ENCODE measurements at regions not wholly inside any gene's neighbourhood (a gene's known extent, or its start where the extent isn't known, plus 50 kb on each side); places are given as distances from the start of the nearest gene placed in this dataset.

DNA sequence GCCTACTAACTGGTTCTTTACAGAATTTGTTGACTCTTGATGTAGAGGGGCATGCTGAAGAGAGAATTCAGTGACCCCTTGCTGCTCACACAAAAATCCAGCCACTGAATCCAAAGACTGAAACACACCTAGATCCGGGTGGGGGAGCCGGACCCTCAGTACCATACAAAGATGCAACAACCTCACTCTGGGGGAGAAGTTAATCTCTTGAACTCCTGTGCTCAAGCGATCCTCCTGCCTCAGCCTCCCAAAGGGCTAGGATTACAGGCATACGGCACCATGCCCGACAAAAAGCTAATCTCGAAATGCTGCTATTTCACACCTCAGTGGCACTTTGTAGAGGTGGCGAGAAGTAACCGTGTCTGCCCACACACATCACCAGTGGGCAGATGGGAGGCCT is 88.8 kb upstream of the HELT start:
- Histone ChIP-seq H3K27ac (replicated peaks; ENCODE audit: low read length) (no peak overlapping the region), H3K4me1 (ENCODE audit: control insufficient read depth in 2 of 2, insufficient read depth in 1 of 2, low read depth in 1 of 2, low read length in 2 of 2) (no peaks in the 10 kb centered on the region), H3K79me1 (ENCODE audit: low read depth, low read length) (no peaks in the 10 kb centered on the region), H2BK12ac (ENCODE audit: low read length) (no peak overlapping the region), H3K27me3 (ENCODE audit: control insufficient read depth in 3 of 3, insufficient read depth in 3 of 3, low read depth in 1 of 3, low read length in 3 of 3) (peaks cover 0 to under 1% (median 0%) of the 10 kb centered on the region in 3 experiments), H3K36me3 (replicated peaks in 1 of 2; ENCODE audit: control insufficient read depth in 2 of 2, insufficient read depth in 2 of 2, low read length in 2 of 2) (no peaks in the 10 kb centered on the region), H4K91ac (ENCODE audit: low read depth, low read length, poor library complexity) (no peak overlapping the region), H2BK120ac (ENCODE audit: low read depth, low read length) (no peak overlapping the region), H3K23ac (ENCODE audit: low read depth, low read length, poor library complexity) (no peak overlapping the region), H4K8ac (ENCODE audit: low read depth, low read length) (no peak overlapping the region), H3K9me3 (replicated peaks in 1 of 2; ENCODE audit: control insufficient read depth in 2 of 2, insufficient read depth in 1 of 2, low read depth in 1 of 2, low read length in 2 of 2) (no peaks in the 10 kb centered on the region), H2AFZ (ENCODE audit: low read length) (no peak overlapping the region), H3K14ac (ENCODE audit: low read length) (no peak overlapping the region), H3K18ac (ENCODE audit: low read length) (no peak overlapping the region), H2BK15ac (ENCODE audit: low read length) (no peak overlapping the region), H2AK5ac (ENCODE audit: low read depth, low read length) (no peak overlapping the region), H3K4me3 (ENCODE audit: low read length in 2 of 2) (no peak overlapping the region), H2BK5ac (ENCODE audit: low read length) (no peak overlapping the region), H3K9ac (ENCODE audit: low read depth, low read length, poor library complexity) (no peak overlapping the region), H3K4me2 (ENCODE audit: insufficient read depth, low read length, poor library complexity, severe bottlenecking) (no peak overlapping the region), H3K4ac (ENCODE audit: low read length) (no peak overlapping the region)
- no CpG with 5 or more reads among the region's 8 CpGs for WGBS, 2 donors (ENCODE audit: extremely low coverage in 2 of 2, insufficient read length in 2 of 2, insufficient replicate concordance in 1 of 2)
- no peak for DNase-seq (ENCODE audit: low spot score)

DNA sequence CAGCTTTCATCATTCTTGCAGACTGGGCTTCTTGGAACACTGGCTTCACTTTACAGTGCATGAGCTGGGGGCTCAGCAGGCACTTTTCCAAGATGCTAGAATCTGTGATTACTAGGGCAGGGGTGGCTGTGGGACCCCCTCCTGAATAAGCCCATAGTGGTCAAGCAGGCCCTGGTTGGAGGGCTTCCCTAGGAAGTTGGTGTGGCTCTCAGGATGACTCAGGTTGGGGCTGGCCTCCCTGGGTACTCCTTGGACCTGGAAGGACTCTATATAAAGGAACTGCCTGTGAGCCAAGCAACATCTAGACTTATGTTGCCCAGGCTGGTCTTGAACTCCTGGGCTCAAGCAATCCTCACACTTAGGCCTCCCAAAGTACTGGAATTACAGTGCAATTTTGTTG is 88.3 kb upstream of the HELT start:
- Histone ChIP-seq H2BK15ac (ENCODE audit: low read length) (no peak overlapping the region), H3K36me3 (replicated peaks in 1 of 2; ENCODE audit: control insufficient read depth in 2 of 2, insufficient read depth in 2 of 2, low read length in 2 of 2) (no peaks in the 10 kb centered on the region), H3K27me3 (ENCODE audit: control insufficient read depth in 3 of 3, insufficient read depth in 3 of 3, low read depth in 1 of 3, low read length in 3 of 3) (peaks cover 0 to 3% (median 0%) of the 10 kb centered on the region in 3 experiments), H3K4ac (ENCODE audit: low read length) (no peak overlapping the region), H2BK5ac (ENCODE audit: low read length) (no peak overlapping the region), H3K23ac (ENCODE audit: low read depth, low read length, poor library complexity) (no peak overlapping the region), H3K4me1 (ENCODE audit: control insufficient read depth in 2 of 2, insufficient read depth in 1 of 2, low read depth in 1 of 2, low read length in 2 of 2) (no peaks in the 10 kb centered on the region), H2AFZ (ENCODE audit: low read length) (no peak overlapping the region), H3K4me2 (ENCODE audit: insufficient read depth, low read length, poor library complexity, severe bottlenecking) (no peak overlapping the region), H3K9ac (ENCODE audit: low read depth, low read length, poor library complexity) (no peak overlapping the region), H2BK12ac (ENCODE audit: low read length) (no peak overlapping the region), H4K8ac (ENCODE audit: low read depth, low read length) (no peak overlapping the region), H3K4me3 (ENCODE audit: low read length in 2 of 2) (no peak overlapping the region), H2BK120ac (ENCODE audit: low read depth, low read length) (no peak overlapping the region), H3K27ac (replicated peaks; ENCODE audit: low read length) (no peak overlapping the region), H3K79me1 (ENCODE audit: low read depth, low read length) (no peaks in the 10 kb centered on the region), H4K91ac (ENCODE audit: low read depth, low read length, poor library complexity) (no peak overlapping the region), H3K9me3 (replicated peaks in 1 of 2; ENCODE audit: control insufficient read depth in 2 of 2, insufficient read depth in 1 of 2, low read depth in 1 of 2, low read length in 2 of 2) (no peaks in the 10 kb centered on the region), H3K14ac (ENCODE audit: low read length) (no peak overlapping the region), H2AK5ac (ENCODE audit: low read depth, low read length) (no peak overlapping the region), H3K18ac (ENCODE audit: low read length) (no peak overlapping the region)
- DNase-seq (ENCODE audit: low spot score), result no peak

DNA sequence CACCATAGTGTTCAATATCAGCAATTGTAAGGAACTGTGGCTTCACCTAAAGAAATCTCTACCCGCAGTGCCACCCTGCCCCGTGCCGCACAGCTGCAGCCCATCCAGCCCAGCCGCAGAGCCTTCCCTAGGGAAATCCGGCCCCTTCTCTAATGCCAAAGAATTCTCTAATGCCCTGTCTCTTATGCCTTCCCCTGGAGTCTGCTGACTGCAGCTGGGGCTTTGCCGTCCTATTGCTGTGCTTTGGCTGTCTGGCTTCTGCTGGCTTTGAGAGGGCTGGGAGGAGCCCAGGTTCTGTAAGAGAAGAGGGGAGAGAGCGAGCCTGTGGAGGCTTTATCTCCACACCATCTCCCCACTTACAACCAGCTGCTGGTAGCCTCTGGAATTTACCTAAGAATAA is 85.9 kb upstream of the HELT start:
- Histone ChIP-seq H3K9me3 (replicated peaks in 1 of 2; ENCODE audit: control insufficient read depth in 2 of 2, insufficient read depth in 1 of 2, low read depth in 1 of 2, low read length in 2 of 2) (no peaks in the 10 kb centered on the region), H3K36me3 (replicated peaks in 1 of 2; ENCODE audit: control insufficient read depth in 2 of 2, insufficient read depth in 2 of 2, low read length in 2 of 2) (no peaks in the 10 kb centered on the region), H3K9ac (ENCODE audit: low read depth, low read length, poor library complexity) (no peak overlapping the region), H2AK5ac (ENCODE audit: low read depth, low read length) (no peak overlapping the region), H3K27ac (replicated peaks; ENCODE audit: low read length) (no peak overlapping the region), H3K79me1 (ENCODE audit: low read depth, low read length) (no peaks in the 10 kb centered on the region), H4K8ac (ENCODE audit: low read depth, low read length) (no peak overlapping the region), H3K4me3 (ENCODE audit: low read length in 2 of 2) (no peak overlapping the region), H3K4me1 (ENCODE audit: control insufficient read depth in 2 of 2, insufficient read depth in 1 of 2, low read depth in 1 of 2, low read length in 2 of 2) (no peaks in the 10 kb centered on the region), H3K4me2 (ENCODE audit: insufficient read depth, low read length, poor library complexity, severe bottlenecking) (no peak overlapping the region), H3K27me3 (ENCODE audit: control insufficient read depth in 3 of 3, insufficient read depth in 3 of 3, low read depth in 1 of 3, low read length in 3 of 3) (peaks cover 0 to 3% (median 0%) of the 10 kb centered on the region in 3 experiments), H4K91ac (ENCODE audit: low read depth, low read length, poor library complexity) (no peak overlapping the region), H2BK120ac (ENCODE audit: low read depth, low read length) (no peak overlapping the region), H3K4ac (ENCODE audit: low read length) (no peak overlapping the region), H3K14ac (ENCODE audit: low read length) (no peak overlapping the region), H2BK15ac (ENCODE audit: low read length) (no peak overlapping the region), H2BK5ac (ENCODE audit: low read length) (no peak overlapping the region), H2BK12ac (ENCODE audit: low read length) (no peak overlapping the region), H3K18ac (ENCODE audit: low read length) (no peak overlapping the region), H3K23ac (ENCODE audit: low read depth, low read length, poor library complexity) (no peak overlapping the region), H2AFZ (ENCODE audit: low read length) (no peak overlapping the region)
- no peak for DNase-seq (ENCODE audit: low spot score)
- no CpG with 5 or more reads among the region's 7 CpGs for WGBS, 2 donors (ENCODE audit: extremely low coverage in 2 of 2, insufficient read length in 2 of 2, insufficient replicate concordance in 1 of 2)

GRCh38 chr4:184933311-184933710 is 85.0 kb upstream of the HELT start:
- H3K79me1 ChIP-seq (ENCODE audit: low read depth, low read length), result no peaks in the 10 kb centered on the region
- no peak overlapping the region for H2BK5ac ChIP-seq (ENCODE audit: low read length)
- H3K9me3 ChIP-seq (replicated peaks in 1 of 2; ENCODE audit: control insufficient read depth in 2 of 2, insufficient read depth in 1 of 2, low read depth in 1 of 2, low read length in 2 of 2), result no peaks in the 10 kb centered on the region
- no peak overlapping the region for H2BK15ac ChIP-seq (ENCODE audit: low read length)
- no peak overlapping the region for H3K4me3 ChIP-seq (ENCODE audit: low read length in 2 of 2)
- no peaks in the 10 kb centered on the region for H3K4me1 ChIP-seq (ENCODE audit: control insufficient read depth in 2 of 2, insufficient read depth in 1 of 2, low read depth in 1 of 2, low read length in 2 of 2)
- H3K4ac ChIP-seq (ENCODE audit: low read length), result no peak overlapping the region
- H3K23ac ChIP-seq (ENCODE audit: low read depth, low read length, poor library complexity), result no peak overlapping the region
- no peak for DNase-seq (ENCODE audit: low spot score)
- no peak overlapping the region for H4K91ac ChIP-seq (ENCODE audit: low read depth, low read length, poor library complexity)
- H3K14ac ChIP-seq (ENCODE audit: low read length), result no peak overlapping the region
- H4K8ac ChIP-seq (ENCODE audit: low read depth, low read length), result no peak overlapping the region
- H3K18ac ChIP-seq (ENCODE audit: low read length), result peak overlapping the region; percentile 58
- H2AK5ac ChIP-seq (ENCODE audit: low read depth, low read length), result peak overlapping the region; percentile 18
- H3K27me3 ChIP-seq (ENCODE audit: control insufficient read depth in 3 of 3, insufficient read depth in 3 of 3, low read depth in 1 of 3, low read length in 3 of 3), result peaks cover 0 to 3% (median 0%) of the 10 kb centered on the region in 3 experiments
- no peak overlapping the region for H3K27ac ChIP-seq (replicated peaks; ENCODE audit: low read length)
- no peak overlapping the region for H2AFZ ChIP-seq (ENCODE audit: low read length)
- H3K4me2 ChIP-seq (ENCODE audit: insufficient read depth, low read length, poor library complexity, severe bottlenecking), result no peak overlapping the region
- H3K9ac ChIP-seq (ENCODE audit: low read depth, low read length, poor library complexity), result no peak overlapping the region
- H2BK120ac ChIP-seq (ENCODE audit: low read depth, low read length), result no peak overlapping the region
- H3K36me3 ChIP-seq (replicated peaks in 1 of 2; ENCODE audit: control insufficient read depth in 2 of 2, insufficient read depth in 2 of 2, low read length in 2 of 2), result no peaks in the 10 kb centered on the region
- no CpG with 5 or more reads among the region's 1 CpG for WGBS, 2 donors (ENCODE audit: extremely low coverage in 2 of 2, insufficient read length in 2 of 2, insufficient replicate concordance in 1 of 2)
- no peak overlapping the region for H2BK12ac ChIP-seq (ENCODE audit: low read length)

All from neuronal stem cell (in vitro differentiated cells).